MM.1S (cell line): ENCODE measurements at regions not wholly inside any gene's neighbourhood (a gene's known extent, or its start where the extent isn't known, plus 50 kb on each side); places are given as distances from the start of the nearest gene placed in this dataset.

Source experiments
- DNase-seq: peaks from one replicate; pipeline ENCODE4 v3.0.0-alpha.2; 2015
- H2AFZ ChIP-seq: fragments of 300-600 bp; sonication (generic); 2 replicates; pipeline ENCODE4 v1.6.0; 2016; ENCODE audit warnings: antibody characterized with exemption, low read length
- H3F3A ChIP-seq: fragments of 300-600 bp; sonication (generic); 2 replicates; pipeline ENCODE4 v1.6.1; 2016; ENCODE audit warnings: mild to moderate bottlenecking, antibody characterized with exemption, low read length, moderate library complexity, mixed read lengths; ENCODE audit not compliant: insufficient read depth
- H3K27ac ChIP-seq: fragments of 300-600 bp; sonication (generic); 2 replicates; pipeline ENCODE4 v1.5.1; 2016; ENCODE audit warnings: mild to moderate bottlenecking, low read length
- H3K27me3 ChIP-seq: fragments of 300-600 bp; sonication (generic); replicated peaks from 2 replicates; pipeline ENCODE4 v1.6.0; 2016; ENCODE audit warnings: low read length; ENCODE audit not compliant: insufficient read depth
- H3K36me3 ChIP-seq: fragments of 300-600 bp; sonication (generic); replicated peaks from 2 replicates; pipeline ENCODE4 v1.6.1; 2016; ENCODE audit warnings: mild to moderate bottlenecking, low read length, mixed read lengths; ENCODE audit not compliant: insufficient read depth
- H3K4me1 ChIP-seq: fragments of 300-600 bp; sonication (generic); 2 replicates; pipeline ENCODE4 v1.6.1; 2016; ENCODE audit warnings: low read length, mixed read lengths
- H3K4me2 ChIP-seq: fragments of 300-600 bp; sonication (generic); 2 replicates; pipeline ENCODE4 v1.6.0; 2016; ENCODE audit warnings: low read depth, low read length
- H3K4me3 ChIP-seq: fragments of 300-600 bp; sonication (generic); 2 replicates; pipeline ENCODE4 v1.5.1; 2016; ENCODE audit warnings: low read length, mixed read lengths
- H3K79me2 ChIP-seq: fragments of 300-600 bp; sonication (generic); 2 replicates; pipeline ENCODE4 v1.6.1; 2016; ENCODE audit warnings: mixed run types, low read length, mixed read lengths
- H3K9ac ChIP-seq: fragments of 300-600 bp; sonication (generic); 2 replicates; pipeline ENCODE4 v1.6.1; 2016; ENCODE audit warnings: low read length, mixed read lengths
- H3K9me2 ChIP-seq: fragments of 300-600 bp; sonication (generic); replicated peaks from 2 replicates; pipeline ENCODE4 v1.6.1; 2016; ENCODE audit warnings: mild to moderate bottlenecking, low read length, mixed read lengths; ENCODE audit not compliant: insufficient read depth
- H3K9me3 ChIP-seq: fragments of 300-600 bp; sonication (generic); replicated peaks from 2 replicates; pipeline ENCODE4 v1.6.1; 2016; ENCODE audit warnings: mild to moderate bottlenecking, low read length, mixed read lengths; ENCODE audit not compliant: insufficient read depth
- H4K20me1 ChIP-seq: fragments of 300-600 bp; sonication (generic); 2 replicates; pipeline ENCODE4 v1.6.1; 2016; ENCODE audit warnings: mild to moderate bottlenecking, low read length, moderate library complexity, mixed read lengths; ENCODE audit not compliant: insufficient read depth
- CTCF ChIP-seq: fragments of 300-600 bp; sonication (generic); IDR thresholded peaks from 2 replicates; pipeline ENCODE4 v1.5.1; 2016; ENCODE audit warnings: antibody characterized with exemption, low read length, mixed read lengths
- EZH2 ChIP-seq: fragments of 300-600 bp; sonication (generic); optimal IDR thresholded peaks from 2 replicates; pipeline ENCODE3; 2017; ENCODE audit warnings: low read depth, mild to moderate bottlenecking, antibody characterized with exemption, low read length, mixed read lengths
- EZH2phosphoT487 ChIP-seq: fragments of 300-600 bp; sonication (generic); IDR thresholded peaks from 2 replicates; pipeline ENCODE4 v1.6.1; 2018; ENCODE audit warnings: antibody characterized with exemption, low read length

GRCh38 chr1:99482750-99483149, 163.2 kb upstream of the PALMD start:
- DNase-seq: no peak
- Histone ChIP-seq H3K79me2 (no peaks in the 10 kb centered on the region), H3K27ac (no peak overlapping the region), H3K9me2 (no peaks in the 10 kb centered on the region), H3K4me2 (no peak overlapping the region), H2AFZ (no peak overlapping the region), H3K9me3 (no peaks in the 10 kb centered on the region), H3K9ac (no peak overlapping the region), H3K27me3 (no peaks in the 10 kb centered on the region), H3K4me3 (no peak overlapping the region), H4K20me1 (no peaks in the 10 kb centered on the region), H3K36me3 (no peaks in the 10 kb centered on the region), H3F3A (no peaks in the 10 kb centered on the region), H3K4me1 (no peaks in the 10 kb centered on the region)
- no peak for TF ChIP-seq EZH2phosphoT487
- no peak for TF ChIP-seq EZH2
- no peak for TF ChIP-seq CTCF

- Histone ChIP-seq H3K9me2 (no peaks in the 10 kb centered on the region), H3K9me3 (no peaks in the 10 kb centered on the region), H3K4me3 (no peak overlapping the region), H3K36me3 (no peaks in the 10 kb centered on the region), H4K20me1 (no peaks in the 10 kb centered on the region), H3K4me1 (no peaks in the 10 kb centered on the region), H2AFZ (no peak overlapping the region), H3K27me3 (no peaks in the 10 kb centered on the region), H3K4me2 (no peak overlapping the region), H3K9ac (no peak overlapping the region), H3F3A (no peaks in the 10 kb centered on the region), H3K27ac (no peak overlapping the region), H3K79me2 (no peaks in the 10 kb centered on the region)
- TF ChIP-seq EZH2 (no peak), EZH2phosphoT487 (no peak), CTCF (no peak)
- no peak for DNase-seq
Measured at GRCh38 chr1:99490031-99490430, 155.9 kb upstream of the PALMD start.

GRCh38 chr1:99496067-99496466, 149.8 kb upstream of the PALMD start:
- no peak overlapping the region for H3K27ac ChIP-seq
- no peaks in the 10 kb centered on the region for H3K9me3 ChIP-seq
- no peak overlapping the region for H3K4me2 ChIP-seq
- no peaks in the 10 kb centered on the region for H4K20me1 ChIP-seq
- H3K79me2 ChIP-seq: no peaks in the 10 kb centered on the region
- no peaks in the 10 kb centered on the region for H3K36me3 ChIP-seq
- H3F3A ChIP-seq: no peaks in the 10 kb centered on the region
- no peak overlapping the region for H2AFZ ChIP-seq
- no peak for TF ChIP-seq CTCF
- no peak for TF ChIP-seq EZH2phosphoT487
- no peak for TF ChIP-seq EZH2
- no peaks in the 10 kb centered on the region for H3K9me2 ChIP-seq
- H3K4me3 ChIP-seq: no peak overlapping the region
- DNase-seq: no peak
- no peak overlapping the region for H3K9ac ChIP-seq
- no peaks in the 10 kb centered on the region for H3K4me1 ChIP-seq
- no peaks in the 10 kb centered on the region for H3K27me3 ChIP-seq

GRCh38 chr1:99497690-99498089, 148.2 kb upstream of the PALMD start:
- H3K36me3 ChIP-seq: no peaks in the 10 kb centered on the region
- H3K9me3 ChIP-seq: no peaks in the 10 kb centered on the region
- H3F3A ChIP-seq: no peaks in the 10 kb centered on the region
- no peaks in the 10 kb centered on the region for H3K79me2 ChIP-seq
- no peaks in the 10 kb centered on the region for H3K4me1 ChIP-seq
- no peak overlapping the region for H3K4me3 ChIP-seq
- H3K27me3 ChIP-seq: no peaks in the 10 kb centered on the region
- TF ChIP-seq EZH2phosphoT487 (no peak), CTCF (no peak), EZH2 (no peak)
- no peak overlapping the region for H3K4me2 ChIP-seq
- no peak overlapping the region for H2AFZ ChIP-seq
- no peaks in the 10 kb centered on the region for H3K9me2 ChIP-seq
- DNase-seq: no peak
- H3K27ac ChIP-seq: no peak overlapping the region
- H4K20me1 ChIP-seq: no peaks in the 10 kb centered on the region
- H3K9ac ChIP-seq: no peak overlapping the region
